ENCODE measurements at regions not wholly inside any gene's neighbourhood (a gene's known extent, or its start where the extent isn't known, plus 50 kb on each side); places are given as distances from the start of the nearest gene placed in this dataset.

- 68 to 76% methylated on average over 10 of the region's 10 CpGs for WGBS, 2 donors
- Histone ChIP-seq H3K27ac (no peak overlapping the region), H3K36me3 (no peaks in the 10 kb centered on the region), H3K4me1 (no peaks in the 10 kb centered on the region), H3K9me3 (no peaks in the 10 kb centered on the region), H3K4me3 (no peak overlapping the region), H3K27me3 (peaks cover 0 to 3% (median 0%) of the 10 kb centered on the region in 3 donors)
- DNase-seq, result no peak
- intact Hi-C loops (cut with DNase I), result no loop called here
- no peak for TF ChIP-seq CTCF (IDR thresholded peaks at IDR 0.05)
- no peak for TF ChIP-seq POLR2A (IDR thresholded peaks at IDR 0.05)
- TF ChIP-seq EP300 (IDR thresholded peaks at IDR 0.05), result no peak
- no peak for TF ChIP-seq POLR2AphosphoS5 (IDR thresholded peaks at IDR 0.05)
Observed at GRCh38 chr5:173734716-173735115, 118.3 kb upstream of the BOD1 start.

- DNase-seq, result no peak
- 79 to 85% methylated on average over 11 of the region's 11 CpGs for WGBS, 2 donors
- Histone ChIP-seq H3K4me1 (no peaks in the 10 kb centered on the region), H3K36me3 (no peaks in the 10 kb centered on the region), H3K9me3 (no peaks in the 10 kb centered on the region), H3K27ac (no peak overlapping the region), H3K27me3 (peaks cover 0 to 3% (median 0%) of the 10 kb centered on the region in 3 donors), H3K4me3 (no peak overlapping the region)
- intact Hi-C loops (cut with DNase I), result no loop called here
- TF ChIP-seq POLR2A (IDR thresholded peaks at IDR 0.05) (no peak), POLR2AphosphoS5 (IDR thresholded peaks at IDR 0.05) (no peak), CTCF (IDR thresholded peaks at IDR 0.05) (no peak), EP300 (IDR thresholded peaks at IDR 0.05) (no peak)
Observed at GRCh38 chr5:173735184-173735583, 118.7 kb upstream of the BOD1 start.

- Histone ChIP-seq H3K4me3 (no peak overlapping the region), H3K27me3 (peaks cover 0 to 3% (median 0%) of the 10 kb centered on the region in 3 donors), H3K4me1 (no peaks in the 10 kb centered on the region), H3K36me3 (no peaks in the 10 kb centered on the region), H3K9me3 (no peaks in the 10 kb centered on the region), H3K27ac (no peak overlapping the region)
- intact Hi-C loops (cut with DNase I), result no loop called here
- no peak for DNase-seq
- 91 to 92% methylated on average over 5 of the region's 5 CpGs for WGBS, 2 donors
- TF ChIP-seq POLR2A (IDR thresholded peaks at IDR 0.05) (no peak), POLR2AphosphoS5 (IDR thresholded peaks at IDR 0.05) (no peak), CTCF (IDR thresholded peaks at IDR 0.05) (no peak), EP300 (IDR thresholded peaks at IDR 0.05) (no peak)
Observed at GRCh38 chr5:173735691-173736090, 119.2 kb upstream of the BOD1 start.

DNA sequence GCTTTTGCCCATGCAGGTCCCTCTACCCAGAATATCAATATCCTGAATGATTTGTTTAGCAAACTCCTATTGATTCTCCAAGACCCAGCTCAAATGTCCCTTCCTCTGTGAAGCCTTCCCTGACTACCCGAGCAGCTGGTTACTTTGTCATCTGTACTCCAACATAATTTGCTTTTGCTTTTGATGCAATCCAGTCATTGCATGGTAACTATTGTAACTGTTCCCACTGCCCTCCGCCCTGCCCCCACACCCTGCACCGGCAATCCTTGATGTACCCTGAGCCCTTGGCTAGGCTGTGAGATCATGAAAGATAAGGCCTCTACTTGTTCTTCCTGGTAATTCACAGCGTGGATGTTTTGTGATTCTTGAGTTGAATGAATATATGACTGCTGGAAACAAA lies 119.9 kb upstream of the BOD1 start:
- Histone ChIP-seq H3K36me3 (no peaks in the 10 kb centered on the region), H3K27ac (no peak overlapping the region), H3K4me3 (no peak overlapping the region), H3K27me3 (peaks cover 0 to 3% (median 0%) of the 10 kb centered on the region in 3 donors), H3K4me1 (no peaks in the 10 kb centered on the region), H3K9me3 (no peaks in the 10 kb centered on the region)
- no peak for DNase-seq
- 16 to 62% methylated on average over 4 of the region's 4 CpGs for WGBS, 2 donors
- intact Hi-C loops (cut with DNase I), result no loop called here
- TF ChIP-seq CTCF (IDR thresholded peaks at IDR 0.05) (no peak), POLR2AphosphoS5 (IDR thresholded peaks at IDR 0.05) (no peak)

- TF ChIP-seq POLR2AphosphoS5 (IDR thresholded peaks at IDR 0.05) (no peak), CTCF (IDR thresholded peaks at IDR 0.05) (no peak), POLR2A (IDR thresholded peaks at IDR 0.05) (no peak), EP300 (IDR thresholded peaks at IDR 0.05) (no peak)
- H3K27me3 ChIP-seq, result peaks cover 0 to 3% (median 0%) of the 10 kb centered on the region in 3 donors
- intact Hi-C loops (cut with DNase I), result no loop called here
- H3K4me1 ChIP-seq, result no peaks in the 10 kb centered on the region
- no peak for DNase-seq
- H3K9me3 ChIP-seq, result no peaks in the 10 kb centered on the region
- H3K36me3 ChIP-seq, result no peaks in the 10 kb centered on the region
- 20 to 35% methylated on average over 8 of the region's 8 CpGs for WGBS, 2 donors
- no peak overlapping the region for H3K27ac ChIP-seq
- no peak overlapping the region for H3K4me3 ChIP-seq
Observed at GRCh38 chr5:173736923-173737412, 120.5 kb upstream of the BOD1 start.
